GM12878 (cell line): ENCODE measurements at regions not wholly inside any gene's neighbourhood (a gene's known extent, or its start where the extent isn't known, plus 50 kb on each side); places are given as distances from the start of the nearest gene placed in this dataset.
A peak's percentile ranks its signal among the peaks of the same experiment; 100 is the strongest.

Experiments
- BCL3 ChIP-seq: IDR thresholded peaks from 2 replicates; pipeline ENCODE4 v1.6.1; 2011; ENCODE audit warnings: borderline replicate concordance, low read depth, mild to moderate bottlenecking, moderate library complexity, low read length; ENCODE audit not compliant: insufficient read depth, poor library complexity, severe bottlenecking
- CEBPB ChIP-seq, 2 experiments: fragments of 150-350 bp in 1 of 2; IDR thresholded peaks; 2 replicates each; pipeline ENCODE4 v1.6.1; 2012 to 2014; ENCODE audit warnings: low read depth in 2 of 2, low read length in 2 of 2, borderline replicate concordance in 1 of 2, inconsistent platforms in 1 of 2
- CREB1 ChIP-seq: IDR thresholded peaks from 2 replicates; pipeline ENCODE4 v1.6.1; 2012; ENCODE audit warnings: low read depth, mild to moderate bottlenecking, inconsistent platforms
- CTCF ChIP-seq, 3 experiments: IDR thresholded peaks in 2 of 3; conservative IDR thresholded peaks in 1 of 3; 2 replicates each; pipeline ENCODE4 v1.5.1; 2011; ENCODE audit warnings: low read depth in 3 of 3, low read length in 3 of 3, mild to moderate bottlenecking in 3 of 3, control low read depth in 2 of 3, moderate library complexity in 2 of 3, inconsistent platforms in 1 of 3, mixed read lengths in 1 of 3; ENCODE audit not compliant: control insufficient read depth in 2 of 3, insufficient read depth in 1 of 3; ENCODE audit errors: extremely low read depth in 1 of 3
- CUX1 ChIP-seq: IDR thresholded peaks from 2 replicates; pipeline ENCODE4 v1.6.1; 2012; ENCODE audit warnings: improper control_type of control experiment, low read depth, low read length; ENCODE audit not compliant: insufficient replicate concordance
- HSF1 ChIP-seq: fragments of 150-350 bp; IDR thresholded peaks from 2 replicates; pipeline ENCODE4 v1.6.1; 2014; ENCODE audit warnings: mild to moderate bottlenecking, low read depth, low read length
- MTA3 ChIP-seq: IDR thresholded peaks from 2 replicates; pipeline ENCODE4 v1.6.1; 2012; ENCODE audit warnings: low read length, inconsistent platforms, borderline replicate concordance
- PKNOX1 ChIP-seq: fragments of 450-650 bp; IDR thresholded peaks from 2 replicates; pipeline ENCODE4 v1.6.1; 2016; ENCODE audit warnings: mild to moderate bottlenecking
- RUNX3 ChIP-seq: IDR thresholded peaks from 2 replicates; pipeline ENCODE4 v1.6.1; 2012; ENCODE audit warnings: low read length, inconsistent platforms
- SIN3A ChIP-seq: IDR thresholded peaks from 2 replicates; pipeline ENCODE4 v1.6.1; 2012; ENCODE audit warnings: low read depth, low read length, improper control_type of control experiment
- SREBF2 ChIP-seq: IDR thresholded peaks from 2 replicates; pipeline ENCODE4 v1.6.1; 2012; ENCODE audit warnings: mild to moderate bottlenecking, low read length
- STAT3 ChIP-seq: IDR thresholded peaks from 2 replicates; pipeline ENCODE4 v1.6.1; 2011; ENCODE audit warnings: low read depth, low read length, improper control_type of control experiment
- YBX1 ChIP-seq: fragments of 450-650 bp; IDR thresholded peaks from 2 replicates; pipeline ENCODE4 v1.6.1; 2016; ENCODE audit warnings: antibody characterized with exemption
- ZBTB4 ChIP-seq: fragments of 450-650 bp; formaldehyde crosslinking; IDR thresholded peaks from 2 replicates; pipeline ENCODE4 v1.4.0; 2022; ENCODE audit warnings: mild to moderate bottlenecking, moderate library complexity
- ZNF207 ChIP-seq: fragments of 450-650 bp; IDR thresholded peaks from 2 replicates; pipeline ENCODE4 v1.6.1; 2014; ENCODE audit warnings: antibody characterized with exemption, mild to moderate bottlenecking, borderline replicate concordance
- ZSCAN29 ChIP-seq: fragments of 450-650 bp; IDR thresholded peaks from 2 replicates; pipeline ENCODE4 v1.6.1; 2017; ENCODE audit warnings: mild to moderate bottlenecking, moderate library complexity

- no peak for TF ChIP-seq CTCF (IDR thresholded peaks at IDR 0.05 in 2 of 3, conservative IDR thresholded peaks at IDR 0.05 in 1 of 3; ENCODE audit: control insufficient read depth in 2 of 3, extremely low read depth in 1 of 3, insufficient read depth in 1 of 3, low read depth in 3 of 3, low read length in 3 of 3)
- no peak for TF ChIP-seq ZBTB4
- no peak for TF ChIP-seq ZSCAN29
- no peak for TF ChIP-seq SIN3A
- no peak for TF ChIP-seq YBX1
- peak; percentile 92 for TF ChIP-seq STAT3
- TF ChIP-seq PKNOX1: peak; percentile 41; the same call in 1 of the 2 replicates
- TF ChIP-seq CREB1: peak; percentile 50; the same call in 1 of the 2 replicates
- peak; percentile 86; the same call in 1 of the 2 replicates for TF ChIP-seq MTA3
- peak; percentile 90 for TF ChIP-seq RUNX3
- peak in 1 of 2 experiments; percentile 89; a peak in 1 of 4 replicates for TF ChIP-seq CEBPB (IDR thresholded peaks at IDR 0.05; ENCODE audit: borderline replicate concordance in 1 of 2, low read depth in 2 of 2, low read length in 2 of 2)
- TF ChIP-seq CUX1: no peak
- TF ChIP-seq SREBF2: no peak
- TF ChIP-seq BCL3: peak; percentile 19
- TF ChIP-seq ZNF207: no peak
- TF ChIP-seq HSF1: no peak
These were observed 53.7 kb upstream of the ZNF280D start (continued) for GRCh38 chr15:56786966-56787365.
